ENCODE measurements at regions not wholly inside any gene's neighbourhood (a gene's known extent, or its start where the extent isn't known, plus 50 kb on each side); places are given as distances from the start of the nearest gene placed in this dataset.

DNA sequence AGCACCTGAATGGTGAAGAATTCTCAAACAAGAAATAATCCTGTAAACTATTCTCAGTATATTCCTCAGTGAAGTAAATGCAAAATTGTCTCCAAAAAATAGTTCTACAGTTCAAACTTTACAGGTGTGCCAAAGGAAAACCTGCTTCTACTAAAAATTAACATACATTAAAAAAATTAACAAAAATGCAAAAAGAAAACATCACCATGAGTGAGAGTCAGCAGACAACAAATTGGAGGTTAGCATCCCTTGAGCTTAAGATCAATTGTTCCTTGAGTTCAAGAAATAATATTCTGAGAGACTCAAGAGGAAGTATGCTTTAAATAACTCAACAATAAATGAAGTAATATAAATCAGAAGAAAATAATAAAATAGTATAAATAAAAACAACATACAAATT lies 278.4 kb upstream of the MME start:
- H3K27me3 ChIP-seq (ENCODE audit: insufficient read depth, low read length), result no peaks in the 10 kb centered on the region
- no peak overlapping the region for H2AFZ ChIP-seq (ENCODE audit: low read length)
- no peaks in the 10 kb centered on the region for H3K79me2 ChIP-seq (ENCODE audit: insufficient read depth, low read length)
- no peaks in the 10 kb centered on the region for H4K20me1 ChIP-seq (ENCODE audit: insufficient read depth, low read length)
- no peaks in the 10 kb centered on the region for H3K9me3 ChIP-seq (ENCODE audit: low read depth, low read length)
- no peak overlapping the region for H3K27ac ChIP-seq (ENCODE audit: low read depth, low read length)
- no peak overlapping the region for H3K4me3 ChIP-seq (ENCODE audit: insufficient read depth, low read length)
- DNase-seq (ENCODE audit: insufficient read length, low spot score, missing footprints), result no peak
- no peak overlapping the region for H3K4me2 ChIP-seq (ENCODE audit: insufficient read depth, low read length)
- H3K36me3 ChIP-seq (ENCODE audit: insufficient read depth, low read length), result no peaks in the 10 kb centered on the region
- TF ChIP-seq, protein P1, sequence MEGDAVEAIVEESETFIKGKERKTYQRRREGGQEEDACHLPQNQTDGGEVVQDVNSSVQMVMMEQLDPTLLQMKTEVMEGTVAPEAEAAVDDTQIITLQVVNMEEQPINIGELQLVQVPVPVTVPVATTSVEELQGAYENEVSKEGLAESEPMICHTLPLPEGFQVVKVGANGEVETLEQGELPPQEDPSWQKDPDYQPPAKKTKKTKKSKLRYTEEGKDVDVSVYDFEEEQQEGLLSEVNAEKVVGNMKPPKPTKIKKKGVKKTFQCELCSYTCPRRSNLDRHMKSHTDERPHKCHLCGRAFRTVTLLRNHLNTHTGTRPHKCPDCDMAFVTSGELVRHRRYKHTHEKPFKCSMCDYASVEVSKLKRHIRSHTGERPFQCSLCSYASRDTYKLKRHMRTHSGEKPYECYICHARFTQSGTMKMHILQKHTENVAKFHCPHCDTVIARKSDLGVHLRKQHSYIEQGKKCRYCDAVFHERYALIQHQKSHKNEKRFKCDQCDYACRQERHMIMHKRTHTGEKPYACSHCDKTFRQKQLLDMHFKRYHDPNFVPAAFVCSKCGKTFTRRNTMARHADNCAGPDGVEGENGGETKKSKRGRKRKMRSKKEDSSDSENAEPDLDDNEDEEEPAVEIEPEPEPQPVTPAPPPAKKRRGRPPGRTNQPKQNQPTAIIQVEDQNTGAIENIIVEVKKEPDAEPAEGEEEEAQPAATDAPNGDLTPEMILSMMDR (IDR thresholded peaks at IDR 0.05; ENCODE audit: extremely low read depth, low read depth, low read length), result no peak
- no peaks in the 10 kb centered on the region for H3K4me1 ChIP-seq (ENCODE audit: insufficient read depth, low read length)

DNA sequence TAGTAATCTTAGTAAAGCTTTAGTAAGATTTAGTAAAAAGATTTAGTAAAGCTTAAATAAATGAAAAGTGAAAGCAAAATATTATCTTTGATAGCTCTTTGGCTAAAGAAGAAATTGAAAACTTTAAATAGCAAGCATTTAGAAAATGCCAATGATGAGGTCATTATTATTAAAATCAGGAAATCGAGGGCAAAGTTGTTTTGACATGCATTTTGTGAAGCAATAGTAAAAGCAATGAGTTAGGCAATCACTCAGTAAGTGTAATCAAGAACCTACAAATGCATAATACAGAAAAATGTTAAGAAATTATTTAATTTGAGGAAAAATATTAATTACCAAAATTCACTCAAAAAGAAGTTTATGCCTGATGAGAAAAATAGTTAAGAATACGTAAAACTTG lies 280.3 kb upstream of the MME start:
- no peak overlapping the region for H3K4me3 ChIP-seq (ENCODE audit: insufficient read depth, low read length)
- no peaks in the 10 kb centered on the region for H4K20me1 ChIP-seq (ENCODE audit: insufficient read depth, low read length)
- H3K36me3 ChIP-seq (ENCODE audit: insufficient read depth, low read length), result no peaks in the 10 kb centered on the region
- H3K79me2 ChIP-seq (ENCODE audit: insufficient read depth, low read length), result no peaks in the 10 kb centered on the region
- H3K4me1 ChIP-seq (ENCODE audit: insufficient read depth, low read length), result peaks cover 11% of the 10 kb centered on the region
- no peak overlapping the region for H3K27ac ChIP-seq (ENCODE audit: low read depth, low read length)
- no peak for DNase-seq (ENCODE audit: insufficient read length, low spot score, missing footprints)
- no peak overlapping the region for H2AFZ ChIP-seq (ENCODE audit: low read length)
- H3K4me2 ChIP-seq (ENCODE audit: insufficient read depth, low read length), result peak overlapping the region; percentile 30
- H3K9me3 ChIP-seq (ENCODE audit: low read depth, low read length), result no peaks in the 10 kb centered on the region
- TF ChIP-seq, protein P1 (IDR thresholded peaks at IDR 0.05; ENCODE audit: extremely low read depth, low read depth, low read length), result no peak
- H3K27me3 ChIP-seq (ENCODE audit: insufficient read depth, low read length), result no peaks in the 10 kb centered on the region

DNA sequence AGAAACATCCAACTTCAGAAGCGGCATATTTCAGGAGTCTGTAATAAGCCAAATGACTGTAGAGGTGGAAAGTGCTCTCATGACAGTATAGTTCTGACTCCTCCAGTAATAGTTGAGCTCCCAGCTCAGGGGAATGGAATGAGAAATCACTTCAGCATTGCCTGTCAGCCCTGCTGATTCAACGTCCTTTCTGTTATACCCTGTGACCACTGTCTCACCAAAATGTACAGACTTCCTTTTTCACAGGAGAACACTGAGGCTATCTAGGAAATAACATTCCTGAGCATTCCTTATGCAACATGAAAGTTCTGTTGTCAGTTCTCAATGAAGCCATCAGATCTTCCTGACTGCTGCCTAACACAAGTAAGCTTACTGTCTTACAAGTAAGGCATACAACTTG lies 284.5 kb upstream of the MME start:
- Histone ChIP-seq H3K4me2 (ENCODE audit: insufficient read depth, low read length) (peak overlapping the region; percentile 43), H4K20me1 (ENCODE audit: insufficient read depth, low read length) (no peaks in the 10 kb centered on the region), H3K4me1 (ENCODE audit: insufficient read depth, low read length) (peaks cover 18% of the 10 kb centered on the region), H3K4me3 (ENCODE audit: insufficient read depth, low read length) (no peak overlapping the region), H3K27me3 (ENCODE audit: insufficient read depth, low read length) (no peaks in the 10 kb centered on the region), H3K36me3 (ENCODE audit: insufficient read depth, low read length) (no peaks in the 10 kb centered on the region), H3K27ac (ENCODE audit: low read depth, low read length) (peak overlapping the region; percentile 88), H3K9me3 (ENCODE audit: low read depth, low read length) (no peaks in the 10 kb centered on the region), H3K79me2 (ENCODE audit: insufficient read depth, low read length) (no peaks in the 10 kb centered on the region), H2AFZ (ENCODE audit: low read length) (no peak overlapping the region)
- TF ChIP-seq, protein P1 (IDR thresholded peaks at IDR 0.05; ENCODE audit: extremely low read depth, low read depth, low read length), result no peak
- DNase-seq (ENCODE audit: insufficient read length, low spot score, missing footprints), result peak; percentile 60

DNA sequence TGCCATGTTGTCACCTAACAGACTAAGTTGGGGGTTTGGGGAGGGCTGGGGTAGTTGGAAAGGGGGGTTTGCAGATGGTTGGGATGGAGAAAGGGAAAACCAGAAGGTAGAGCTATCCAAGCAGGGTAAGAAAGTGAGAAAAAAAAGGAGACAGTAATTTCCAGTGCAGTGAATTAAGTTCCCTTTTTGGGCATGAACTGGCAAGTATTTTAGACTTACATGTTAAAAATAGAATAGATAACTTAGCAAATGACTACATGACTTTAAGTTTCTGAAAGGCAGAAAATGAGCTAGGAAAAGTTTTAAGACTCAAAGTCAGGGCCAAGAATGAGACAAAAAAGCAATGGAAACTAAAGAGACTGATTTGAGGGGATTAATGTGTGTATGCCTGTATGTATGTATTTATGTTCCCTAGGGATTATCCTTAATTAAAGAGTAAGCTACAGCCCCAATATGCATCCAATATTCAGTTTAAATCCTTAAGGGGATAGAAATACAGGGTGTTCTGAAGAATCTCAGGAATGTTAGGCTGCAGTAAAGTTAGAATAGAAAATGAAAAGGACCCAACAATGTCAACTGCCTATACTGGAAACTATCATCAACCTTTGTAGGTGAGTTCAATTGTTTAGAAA lies 285.2 kb upstream of the MME start:
- H2AFZ ChIP-seq (ENCODE audit: low read length), result peak overlapping the region; percentile 36
- H3K36me3 ChIP-seq (ENCODE audit: insufficient read depth, low read length), result no peaks in the 10 kb centered on the region
- no peak for DNase-seq (ENCODE audit: insufficient read length, low spot score, missing footprints)
- H3K4me2 ChIP-seq (ENCODE audit: insufficient read depth, low read length), result peak overlapping the region; percentile 43
- no peaks in the 10 kb centered on the region for H3K79me2 ChIP-seq (ENCODE audit: insufficient read depth, low read length)
- H4K20me1 ChIP-seq (ENCODE audit: insufficient read depth, low read length), result no peaks in the 10 kb centered on the region
- TF ChIP-seq, protein P1 (IDR thresholded peaks at IDR 0.05; ENCODE audit: extremely low read depth, low read depth, low read length), result no peak
- no peaks in the 10 kb centered on the region for H3K27me3 ChIP-seq (ENCODE audit: insufficient read depth, low read length)
- peaks cover 18% of the 10 kb centered on the region for H3K4me1 ChIP-seq (ENCODE audit: insufficient read depth, low read length)
- peak overlapping the region; percentile 88 for H3K27ac ChIP-seq (ENCODE audit: low read depth, low read length)
- no peaks in the 10 kb centered on the region for H3K9me3 ChIP-seq (ENCODE audit: low read depth, low read length)
- H3K4me3 ChIP-seq (ENCODE audit: insufficient read depth, low read length), result peak overlapping the region; percentile 14
